ENCODE measurements at regions not wholly inside any gene's neighbourhood (a gene's known extent, or its start where the extent isn't known, plus 50 kb on each side); places are given as distances from the start of the nearest gene placed in this dataset.

DNA sequence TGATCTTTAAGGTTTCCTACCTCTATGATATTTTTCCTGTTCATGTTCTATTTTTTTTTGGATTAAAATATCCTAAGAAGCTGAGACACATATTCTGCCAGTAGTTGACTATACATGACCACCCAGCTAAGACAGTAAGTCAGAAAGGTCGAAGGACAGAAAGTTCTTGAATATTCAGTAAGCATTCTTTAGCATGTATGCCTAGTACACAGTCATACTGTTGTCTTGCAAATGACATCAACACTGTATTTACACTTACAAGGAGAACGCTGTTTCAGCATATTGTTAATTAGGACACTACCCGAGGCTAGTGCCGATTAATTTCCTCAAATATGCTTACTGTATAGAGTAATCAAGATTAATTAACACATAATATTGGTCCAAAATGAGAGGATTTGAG is 300.6 kb downstream of the STIM2 start:
- CTCF ChIA-PET: no interaction called here
- TF ChIP-seq CTCF (IDR thresholded peaks at IDR 0.05; ENCODE audit: insufficient read depth, low read length, missing control alignments): no peak
- H3K4me3 ChIP-seq (ENCODE audit: low read depth, low read length): no peak overlapping the region
- DNase-seq (ENCODE audit: low read depth, low spot score): no peak
- POLR2A ChIA-PET: no interaction called here

GRCh38 chr4:27168783-27169182 is 308.1 kb downstream of the STIM2 start:
- POLR2A ChIA-PET: no interaction called here
- CTCF ChIA-PET: no interaction called here
- no peak for TF ChIP-seq CTCF (IDR thresholded peaks at IDR 0.05; ENCODE audit: insufficient read depth, low read length, missing control alignments)
- DNase-seq (ENCODE audit: low read depth, low spot score): no peak
- H3K4me3 ChIP-seq (ENCODE audit: low read depth, low read length): no peak overlapping the region

DNA sequence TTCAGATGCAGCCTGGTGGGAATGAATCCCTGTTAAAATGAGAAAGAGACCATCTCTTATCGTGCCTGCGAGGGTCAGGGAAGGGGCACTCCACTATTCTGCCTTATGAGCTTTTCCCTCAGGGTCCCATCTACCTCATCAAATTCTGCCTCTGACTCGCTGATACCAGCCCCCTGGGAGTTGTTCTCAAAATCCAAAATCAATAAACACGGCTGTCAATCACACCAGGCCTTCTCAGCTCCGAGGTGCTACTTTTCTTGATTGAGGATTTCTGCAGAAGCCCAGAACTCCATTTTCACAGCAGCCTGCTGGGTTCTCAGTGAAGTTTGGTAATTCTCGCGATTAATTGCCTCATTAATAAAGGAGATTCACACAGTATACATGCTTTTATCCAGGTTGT is 312.6 kb downstream of the STIM2 start:
- no peak for DNase-seq (ENCODE audit: low read depth, low spot score)
- no peak for TF ChIP-seq CTCF (IDR thresholded peaks at IDR 0.05; ENCODE audit: insufficient read depth, low read length, missing control alignments)
- ChIA-PET CTCF (no interaction called here), POLR2A (no interaction called here)
- no peak overlapping the region for H3K4me3 ChIP-seq (ENCODE audit: low read depth, low read length)

DNA sequence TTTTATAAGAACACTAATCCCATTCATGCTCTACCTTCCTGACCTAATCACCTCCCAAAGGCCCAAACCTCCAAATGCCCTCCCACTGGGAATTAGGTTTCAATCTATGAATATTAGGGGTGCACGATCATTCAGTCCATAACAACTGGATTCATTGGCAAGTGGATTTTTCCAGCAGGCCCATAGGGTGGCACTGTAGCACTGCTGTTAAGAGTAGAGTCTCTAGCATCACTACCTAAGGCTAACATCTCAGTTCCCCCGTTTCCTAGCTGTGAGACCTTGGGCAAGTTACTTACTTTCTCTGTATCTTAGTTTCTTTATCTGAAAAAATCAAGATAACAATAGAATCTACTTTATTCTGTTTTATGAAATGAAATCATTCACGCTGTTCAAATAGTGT is 315.8 kb downstream of the STIM2 start:
- no peak for DNase-seq (ENCODE audit: low read depth, low spot score)
- ChIA-PET CTCF (no interaction called here), POLR2A (no interaction called here)
- H3K4me3 ChIP-seq (ENCODE audit: low read depth, low read length): no peak overlapping the region
- no peak for TF ChIP-seq CTCF (IDR thresholded peaks at IDR 0.05; ENCODE audit: insufficient read depth, low read length, missing control alignments)

GRCh38 chr4:27176881-27177280 is 316.2 kb downstream of the STIM2 start:
- no peak for TF ChIP-seq CTCF (IDR thresholded peaks at IDR 0.05; ENCODE audit: insufficient read depth, low read length, missing control alignments)
- ChIA-PET CTCF (no interaction called here), POLR2A (no interaction called here)
- H3K4me3 ChIP-seq (ENCODE audit: low read depth, low read length): no peak overlapping the region
- no peak for DNase-seq (ENCODE audit: low read depth, low spot score)

DNA sequence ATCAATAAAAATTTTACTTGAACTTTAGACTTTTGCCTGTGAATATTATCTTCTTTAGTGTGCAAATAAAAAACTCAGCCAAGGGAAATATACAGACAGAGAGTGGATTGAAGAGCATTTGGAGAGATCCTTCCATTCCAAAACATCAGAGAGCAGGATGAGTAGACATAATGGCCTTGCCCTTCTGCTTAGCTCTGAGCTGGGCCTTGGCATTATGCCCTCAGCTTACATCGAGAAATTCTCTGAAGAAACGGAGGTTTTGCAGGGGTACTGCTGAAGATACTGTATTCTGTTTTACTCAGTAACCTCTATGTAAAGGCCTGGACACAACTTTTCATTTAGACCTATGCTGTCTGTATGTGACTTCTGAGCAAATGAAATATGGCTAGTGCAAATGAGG is 317.4 kb downstream of the STIM2 start:
- POLR2A ChIA-PET: no interaction called here
- TF ChIP-seq CTCF (IDR thresholded peaks at IDR 0.05; ENCODE audit: insufficient read depth, low read length, missing control alignments): no peak
- CTCF ChIA-PET: no interaction called here

More for the DNA sequence above, 317.4 kb downstream of the STIM2 start:
- H3K4me3 ChIP-seq (ENCODE audit: low read depth, low read length): no peak overlapping the region
- DNase-seq (ENCODE audit: low read depth, low spot score): no peak
